Brain microvascular endothelial cell (primary cell): ENCODE measurements at regions not wholly inside any gene's neighbourhood (a gene's known extent, or its start where the extent isn't known, plus 50 kb on each side); places are given as distances from the start of the nearest gene placed in this dataset.

Experiments used
- DNase-seq: peaks from one replicate; pipeline ENCODE4 v3.0.0-alpha.2; 2020
- H3K27ac ChIP-seq: fragments of 250-450 bp; sonication (Bioruptor Pico); 2 replicates; pipeline ENCODE4 v1.5.1; 2020; ENCODE audit warnings: mild to moderate bottlenecking, moderate library complexity
- H3K27me3 ChIP-seq: fragments of 250-450 bp; sonication (Bioruptor Pico); replicated peaks from 2 replicates; pipeline ENCODE4 v1.5.1; 2020; ENCODE audit warnings: mild to moderate bottlenecking
- H3K36me3 ChIP-seq: fragments of 250-450 bp; sonication (Bioruptor Pico); replicated peaks from 2 replicates; pipeline ENCODE4 v1.5.1; 2020; ENCODE audit warnings: mild to moderate bottlenecking
- H3K4me3 ChIP-seq: 2 replicates; pipeline ENCODE4 v1.5.1; 2011; ENCODE audit warnings: low read depth, mild to moderate bottlenecking, control low read depth, low read length, moderate library complexity
- CTCF ChIP-seq: IDR thresholded peaks from 2 replicates; pipeline ENCODE4 v1.5.1; 2011; ENCODE audit warnings: low read depth, mild to moderate bottlenecking, moderate library complexity, low read length, control low read depth, inconsistent platforms; ENCODE audit errors: missing control alignments
- in situ Hi-C: cut with HindIII; loops from 2 replicates; pipeline ENCODE4 v1.10.0; 2017; ENCODE audit warnings: low sequenced_read_pairs, low pct_ligation_motif_present

- in situ Hi-C loops = no loop called here
- Histone ChIP-seq H3K36me3 (no peaks in the 10 kb centered on the region), H3K27ac (peak overlapping the region; percentile 90), H3K4me3 (no peak overlapping the region), H3K27me3 (no peaks in the 10 kb centered on the region)
- TF ChIP-seq CTCF = no peak
- peak; percentile 87 for DNase-seq
These were observed 904.9 kb upstream of the EPHA5 start for GRCh38 chr4:66575008-66575696.

- Histone ChIP-seq H3K36me3 (no peaks in the 10 kb centered on the region), H3K27ac (peak overlapping the region; percentile 90)
These were observed 904.1 kb upstream of the EPHA5 start for GRCh38 chr4:66574145-66574978.

GRCh38 chr4:66572949-66573348 is 902.7 kb upstream of the EPHA5 start:
- no peaks in the 10 kb centered on the region for H3K27me3 ChIP-seq
- peak overlapping the region; percentile 90 for H3K27ac ChIP-seq
- in situ Hi-C loops = no loop called here
- DNase-seq = peak; percentile 70
- H3K4me3 ChIP-seq = no peak overlapping the region
- TF ChIP-seq CTCF = no peak
- no peaks in the 10 kb centered on the region for H3K36me3 ChIP-seq

More at GRCh38 chr4:66574145-66574978, 904.1 kb upstream of the EPHA5 start:
- in situ Hi-C loops = no loop called here
- DNase-seq = peak; percentile 79
- TF ChIP-seq CTCF = no peak
- Histone ChIP-seq H3K4me3 (no peak overlapping the region), H3K27me3 (no peaks in the 10 kb centered on the region)

GRCh38 chr4:66571145-66571695 is 900.9 kb upstream of the EPHA5 start:
- no peak overlapping the region for H3K27ac ChIP-seq
- H3K27me3 ChIP-seq = no peaks in the 10 kb centered on the region
- in situ Hi-C loops = no loop called here
- TF ChIP-seq CTCF = no peak
- DNase-seq = no peak
- H3K36me3 ChIP-seq = no peaks in the 10 kb centered on the region
- H3K4me3 ChIP-seq = no peak overlapping the region

GRCh38 chr4:66569228-66569627 is 898.9 kb upstream of the EPHA5 start:
- no peak for TF ChIP-seq CTCF
- no peaks in the 10 kb centered on the region for H3K36me3 ChIP-seq
- no peaks in the 10 kb centered on the region for H3K27me3 ChIP-seq
- in situ Hi-C loops = no loop called here
- no peak overlapping the region for H3K27ac ChIP-seq
- H3K4me3 ChIP-seq = no peak overlapping the region
- no peak for DNase-seq
